Thyroid gland (tissue), 4 donors: ENCODE measurements at regions not wholly inside any gene's neighbourhood (a gene's known extent, or its start where the extent isn't known, plus 50 kb on each side); places are given as distances from the start of the nearest gene placed in this dataset.

Experiments used
- CTCF ChIP-seq, 6 experiments: fragments of 200-600 bp in 3 of 6; fragments of 450-650 bp in 3 of 6; sonication (generic) in 3 of 6; IDR thresholded peaks; one replicate each; pipeline ENCODE4 v1.5.1; 2016 to 2019; ENCODE audit warnings: antibody characterized with exemption in 6 of 6, mild to moderate bottlenecking in 2 of 6, inconsistent platforms in 1 of 6, moderate library complexity in 1 of 6
- POLR2A ChIP-seq, 2 donors: fragments of 450-650 bp; IDR thresholded peaks; one replicate each; pipeline ENCODE4 v1.6.1; 2017; ENCODE audit warnings: antibody characterized with exemption in 2 of 2, mild to moderate bottlenecking in 2 of 2, moderate library complexity in 1 of 2

GRCh38 chr4:144302704-144303536, 162.4 kb upstream of the GYPA start:
- TF ChIP-seq POLR2A (IDR thresholded peaks at IDR 0.05), result no peak
- TF ChIP-seq CTCF (IDR thresholded peaks at IDR 0.05), result no peak
